Activated CD4-positive, CD25-positive, alpha-beta regulatory T cell treated with anti-CD3 and anti-CD28 coated beads, Interleukin-2, amount 50 U/mL, for 72 hours (primary cell): ENCODE measurements at regions not wholly inside any gene's neighbourhood (a gene's known extent, or its start where the extent isn't known, plus 50 kb on each side); places are given as distances from the start of the nearest gene placed in this dataset.

Experiments used
- DNase-seq: peaks from one replicate; pipeline ENCODE4 v3.0.0; 2021

- DNase-seq = no peak
These were observed 61.2 kb upstream of the ARGLU1 start for GRCh38 chr13:106628936-106629659.

GRCh38 chr13:106626473-106626872 lies 58.5 kb upstream of the ARGLU1 start:
- DNase-seq = no peak

GRCh38 chr13:106625578-106625977 lies 57.6 kb upstream of the ARGLU1 start:
- DNase-seq = no peak

GRCh38 chr13:106623799-106624460 lies 56.0 kb upstream of the ARGLU1 start:
- no peak for DNase-seq

GRCh38 chr13:106621833-106622232 lies 53.9 kb upstream of the ARGLU1 start:
- no peak for DNase-seq

- no peak for DNase-seq
These were observed 52.0 kb upstream of the ARGLU1 start for GRCh38 chr13:106619688-106620555.
